ENCODE measurements at regions not wholly inside any gene's neighbourhood (a gene's known extent, or its start where the extent isn't known, plus 50 kb on each side); places are given as distances from the start of the nearest gene placed in this dataset.
A peak's percentile ranks its signal among the peaks of the same experiment; 100 is the strongest.

GRCh38 chr3:16069149-16069922 is 105.1 kb upstream of the GALNT15 start:
- Histone ChIP-seq H3K9ac (replicated peaks; ENCODE audit: extremely low read depth, insufficient read depth, low read length) (peak overlapping the region; percentile 70), H2AFZ (ENCODE audit: low read depth, low read length) (no peak overlapping the region), H3K79me2 (ENCODE audit: control insufficient read depth, insufficient read depth, low read length) (no peaks in the 10 kb centered on the region), H3K9me3 (replicated peaks; ENCODE audit: control insufficient read depth, insufficient read depth, low read length) (no peaks in the 10 kb centered on the region), H4K20me1 (replicated peaks; ENCODE audit: control insufficient read depth, extremely low read depth, insufficient read depth, low read length) (no peaks in the 10 kb centered on the region), H3K36me3 (ENCODE audit: control insufficient read depth in 2 of 2, extremely low read depth in 1 of 2, insufficient read depth in 2 of 2, low read length in 2 of 2) (no peaks in the 10 kb centered on the region), H3K9me1 (replicated peaks; ENCODE audit: control insufficient read depth, extremely low read depth, insufficient read depth, low read length) (no peaks in the 10 kb centered on the region), H3K27me3 (ENCODE audit: control insufficient read depth in 2 of 2, insufficient read depth in 2 of 2, low read length in 2 of 2) (no peaks in the 10 kb centered on the region), H3K4me3 (replicated peaks in 1 of 3; ENCODE audit: insufficient read depth in 1 of 3, low read depth in 1 of 3, low read length in 3 of 3) (no peak overlapping the region), H3K4me1 (ENCODE audit: control insufficient read depth, extremely low read depth, insufficient read depth, low read length) (peaks cover 66% of the 10 kb centered on the region), H3K4me2 (ENCODE audit: insufficient read depth, low read length) (peak overlapping the region; percentile 9), H3K27ac (ENCODE audit: insufficient read depth, low read depth, low read length) (peak overlapping the region; percentile 80)
- POLR2A ChIA-PET: interaction anchor here (0.6 to 1.4 kb wide), 3 partner anchors 9 to 15 kb away, joined by 3 to 12 read pairs (median 3); no protein-coding TSS in a partner anchor
- BruUV-seq (replicated peaks): TSS peak; percentile 52
- intact Hi-C loops (cut with micrococcal nuclease) (loop anchor here (1.0 to 5.0 kb wide), 5 partner anchors 9 to 413 kb away; no protein-coding TSS in a partner anchor), dilution Hi-C loops (cut with MboI; ENCODE audit: extremely low pct_ligation_motif_present, low sequenced_read_pairs) (loop anchor here (25.0 kb wide), 1 partner anchor 432 kb away; no protein-coding TSS in a partner anchor)
- peak; percentile 64 for FAIRE-seq
- TF ChIP-seq GATA2 (IDR thresholded peaks at IDR 0.05; ENCODE audit: insufficient read depth, insufficient read length, low read depth, low read length) (peak; percentile 25), POLR2A (IDR thresholded peaks at IDR 0.05; ENCODE audit: low read depth, low read length) (no peak), JUN (IDR thresholded peaks at IDR 0.05; ENCODE audit: borderline replicate concordance, insufficient read depth, insufficient read length, low read depth) (peak; percentile 92), FOS (IDR thresholded peaks at IDR 0.05; ENCODE audit: borderline replicate concordance, insufficient read depth, low read length) (peak; percentile 85)
- DNase-seq (ENCODE audit: low read depth, low spot score): peak; percentile 72
- CTCF ChIA-PET: interaction anchor here (1.0 to 6.6 kb wide), 8 partner anchors 10 to 109 kb away, joined by 3 to 29 read pairs (median 5); no protein-coding TSS in a partner anchor

DNA sequence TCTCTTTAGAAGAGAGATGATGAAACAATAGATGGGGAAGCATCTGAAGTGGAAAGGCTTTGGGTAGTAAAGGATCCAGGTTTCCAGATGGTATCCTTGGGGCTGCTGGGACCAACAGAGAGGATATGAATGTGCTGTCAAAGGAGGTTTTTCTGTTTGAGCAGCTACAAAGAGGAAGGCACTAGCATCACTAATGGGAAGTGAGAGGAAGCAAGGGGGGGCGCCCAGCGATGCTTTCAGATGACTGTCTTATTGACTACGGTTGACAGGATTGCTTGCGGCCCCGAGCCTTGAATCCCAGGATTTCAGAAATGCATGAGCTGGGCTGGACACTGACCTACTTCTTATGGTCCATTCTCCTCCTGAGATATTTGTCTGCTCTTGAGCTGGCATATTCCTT is 103.8 kb upstream of the GALNT15 start:
- Histone ChIP-seq H3K27me3 (ENCODE audit: control insufficient read depth in 2 of 2, insufficient read depth in 2 of 2, low read length in 2 of 2) (no peaks in the 10 kb centered on the region), H3K27ac (ENCODE audit: insufficient read depth, low read depth, low read length) (no peak overlapping the region), H3K36me3 (ENCODE audit: control insufficient read depth in 2 of 2, extremely low read depth in 1 of 2, insufficient read depth in 2 of 2, low read length in 2 of 2) (no peaks in the 10 kb centered on the region), H3K4me2 (ENCODE audit: insufficient read depth, low read length) (no peak overlapping the region), H3K4me3 (replicated peaks in 1 of 3; ENCODE audit: insufficient read depth in 1 of 3, low read depth in 1 of 3, low read length in 3 of 3) (no peak overlapping the region), H4K20me1 (replicated peaks; ENCODE audit: control insufficient read depth, extremely low read depth, insufficient read depth, low read length) (no peaks in the 10 kb centered on the region), H3K9me3 (replicated peaks; ENCODE audit: control insufficient read depth, insufficient read depth, low read length) (no peaks in the 10 kb centered on the region), H2AFZ (ENCODE audit: low read depth, low read length) (no peak overlapping the region), H3K79me2 (ENCODE audit: control insufficient read depth, insufficient read depth, low read length) (no peaks in the 10 kb centered on the region), H3K9ac (replicated peaks; ENCODE audit: extremely low read depth, insufficient read depth, low read length) (no peak overlapping the region), H3K9me1 (replicated peaks; ENCODE audit: control insufficient read depth, extremely low read depth, insufficient read depth, low read length) (no peaks in the 10 kb centered on the region), H3K4me1 (ENCODE audit: control insufficient read depth, extremely low read depth, insufficient read depth, low read length) (peaks cover 60% of the 10 kb centered on the region)
- dilution Hi-C loops (cut with MboI; ENCODE audit: extremely low pct_ligation_motif_present, low sequenced_read_pairs): loop anchor here (25.0 kb wide), 1 partner anchor 433 kb away; no protein-coding TSS in a partner anchor
- TF ChIP-seq MYC (IDR thresholded peaks at IDR 0.05; ENCODE audit: low read depth, low read length) (no peak), JUN (IDR thresholded peaks at IDR 0.05; ENCODE audit: borderline replicate concordance, insufficient read depth, insufficient read length, low read depth) (no peak), EZH2 (IDR thresholded peaks at IDR 0.05; ENCODE audit: borderline replicate concordance, low read depth, low read length, severe bottlenecking) (no peak), POLR2A (IDR thresholded peaks at IDR 0.05; ENCODE audit: low read depth, low read length) (no peak), POLR2AphosphoS5 (IDR thresholded peaks at IDR 0.05; ENCODE audit: insufficient read depth, low read depth, low read length) (no peak), GATA2 (IDR thresholded peaks at IDR 0.05; ENCODE audit: insufficient read depth, insufficient read length, low read depth, low read length) (no peak), FOS (IDR thresholded peaks at IDR 0.05; ENCODE audit: borderline replicate concordance, insufficient read depth, low read length) (no peak)
- TF ChIP-seq, protein P1, sequence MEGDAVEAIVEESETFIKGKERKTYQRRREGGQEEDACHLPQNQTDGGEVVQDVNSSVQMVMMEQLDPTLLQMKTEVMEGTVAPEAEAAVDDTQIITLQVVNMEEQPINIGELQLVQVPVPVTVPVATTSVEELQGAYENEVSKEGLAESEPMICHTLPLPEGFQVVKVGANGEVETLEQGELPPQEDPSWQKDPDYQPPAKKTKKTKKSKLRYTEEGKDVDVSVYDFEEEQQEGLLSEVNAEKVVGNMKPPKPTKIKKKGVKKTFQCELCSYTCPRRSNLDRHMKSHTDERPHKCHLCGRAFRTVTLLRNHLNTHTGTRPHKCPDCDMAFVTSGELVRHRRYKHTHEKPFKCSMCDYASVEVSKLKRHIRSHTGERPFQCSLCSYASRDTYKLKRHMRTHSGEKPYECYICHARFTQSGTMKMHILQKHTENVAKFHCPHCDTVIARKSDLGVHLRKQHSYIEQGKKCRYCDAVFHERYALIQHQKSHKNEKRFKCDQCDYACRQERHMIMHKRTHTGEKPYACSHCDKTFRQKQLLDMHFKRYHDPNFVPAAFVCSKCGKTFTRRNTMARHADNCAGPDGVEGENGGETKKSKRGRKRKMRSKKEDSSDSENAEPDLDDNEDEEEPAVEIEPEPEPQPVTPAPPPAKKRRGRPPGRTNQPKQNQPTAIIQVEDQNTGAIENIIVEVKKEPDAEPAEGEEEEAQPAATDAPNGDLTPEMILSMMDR (IDR thresholded peaks at IDR 0.05; ENCODE audit: extremely low read depth in 1 of 2, insufficient read depth in 1 of 2, low read depth in 1 of 2, low read length in 2 of 2): no peak
- TF ChIP-seq, protein P2, sequence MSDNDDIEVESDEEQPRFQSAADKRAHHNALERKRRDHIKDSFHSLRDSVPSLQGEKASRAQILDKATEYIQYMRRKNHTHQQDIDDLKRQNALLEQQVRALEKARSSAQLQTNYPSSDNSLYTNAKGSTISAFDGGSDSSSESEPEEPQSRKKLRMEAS (IDR thresholded peaks at IDR 0.05; ENCODE audit: insufficient read depth, insufficient read length): no peak
- POLR2A ChIA-PET: no interaction called here
- BruUV-seq (replicated peaks): no TSS peak
- no peak for FAIRE-seq
- intact Hi-C loops (cut with micrococcal nuclease): no loop called here
- DNase-seq (ENCODE audit: low read depth, low spot score): no peak
- CTCF ChIA-PET: interaction anchor here (0.6 to 6.6 kb wide), 4 partner anchors 11 to 211 kb away, joined by 4 to 32 read pairs (median 18); no protein-coding TSS in a partner anchor

All from endothelial cell of umbilical vein (primary cell).